SJCRH30 (cell line): ENCODE measurements at regions not wholly inside any gene's neighbourhood (a gene's known extent, or its start where the extent isn't known, plus 50 kb on each side); places are given as distances from the start of the nearest gene placed in this dataset.

Source experiments
- DNase-seq, 2 experiments: peaks; one replicate each; pipeline ENCODE4 v3.0.0-alpha.2; 2015 to 2020
- H3K27ac ChIP-seq: fragments of 250-450 bp; sonication (Bioruptor Pico); 2 replicates; pipeline ENCODE4 v1.5.1; 2020; ENCODE audit warnings: mild to moderate bottlenecking, moderate library complexity
- H3K27me3 ChIP-seq: fragments of 250-450 bp; sonication (Bioruptor Pico); 2 replicates; pipeline ENCODE4 v1.5.1; 2020; ENCODE audit warnings: mild to moderate bottlenecking, moderate library complexity
- H3K36me3 ChIP-seq: fragments of 250-450 bp; sonication (Bioruptor Pico); 2 replicates; pipeline ENCODE4 v1.5.1; 2020; ENCODE audit warnings: mild to moderate bottlenecking, moderate library complexity
- H3K4me1 ChIP-seq: fragments of 250-450 bp; sonication (Bioruptor Pico); 2 replicates; pipeline ENCODE4 v1.5.1; 2020; ENCODE audit warnings: mild to moderate bottlenecking, moderate library complexity
- H3K4me3 ChIP-seq: fragments of 250-450 bp; sonication (Bioruptor Pico); 2 replicates; pipeline ENCODE4 v1.5.1; 2020; ENCODE audit warnings: mild to moderate bottlenecking, moderate library complexity
- H3K9me3 ChIP-seq: fragments of 250-450 bp; sonication (Bioruptor Pico); replicated peaks from 2 replicates; pipeline ENCODE4 v1.5.1; 2020; ENCODE audit warnings: mild to moderate bottlenecking, moderate library complexity

- no peak for DNase-seq
- no peak overlapping the region for H3K27ac ChIP-seq
- no peak overlapping the region for H3K4me3 ChIP-seq
- H3K27me3 ChIP-seq: 0 out of 2 replicates have a peak, but pooled peaks cover 4% of the 10 kb centered on the region
- H3K4me1 ChIP-seq: no peaks in the 10 kb centered on the region
- no peaks in the 10 kb centered on the region; the same call in 1 of the 2 replicates for H3K9me3 ChIP-seq
- no peaks in the 10 kb centered on the region for H3K36me3 ChIP-seq
Measured at GRCh38 chr6:90424580-90424979, 127.9 kb upstream of the BACH2 start.

DNA sequence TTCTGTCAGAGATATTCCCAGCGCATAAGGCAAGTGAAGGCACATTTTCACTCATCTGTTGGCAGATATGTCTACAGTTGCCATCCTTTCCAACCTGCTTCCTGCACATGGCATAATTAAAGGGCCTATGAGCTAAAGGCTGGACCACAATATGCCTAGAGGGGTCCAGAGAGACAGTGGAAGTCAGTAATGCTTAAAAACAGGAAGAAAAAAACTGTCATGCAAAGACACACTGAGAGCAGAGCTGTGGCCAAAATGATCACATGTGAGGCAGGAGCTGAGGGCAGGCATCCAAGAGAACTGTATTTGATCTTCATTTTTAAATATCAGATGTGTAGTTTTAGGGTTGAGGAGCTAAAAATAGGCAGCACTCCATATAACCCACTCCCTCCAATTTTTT lies 125.0 kb upstream of the BACH2 start:
- no peak for DNase-seq
- H3K36me3 ChIP-seq: no peaks in the 10 kb centered on the region
- no peak overlapping the region for H3K4me3 ChIP-seq
- no peak overlapping the region for H3K27ac ChIP-seq
- H3K27me3 ChIP-seq: 0 out of 2 replicates have a peak, but pooled peaks cover 4% of the 10 kb centered on the region
- no peaks in the 10 kb centered on the region for H3K4me1 ChIP-seq
- no peaks in the 10 kb centered on the region for H3K9me3 ChIP-seq

GRCh38 chr6:90420500-90420899 lies 123.9 kb upstream of the BACH2 start:
- Histone ChIP-seq H3K27me3 (0 out of 2 replicates have a peak, but pooled peaks cover 4% of the 10 kb centered on the region), H3K4me3 (no peak overlapping the region), H3K4me1 (no peaks in the 10 kb centered on the region), H3K36me3 (no peaks in the 10 kb centered on the region), H3K9me3 (no peaks in the 10 kb centered on the region), H3K27ac (no peak overlapping the region)
- DNase-seq: no peak

DNA sequence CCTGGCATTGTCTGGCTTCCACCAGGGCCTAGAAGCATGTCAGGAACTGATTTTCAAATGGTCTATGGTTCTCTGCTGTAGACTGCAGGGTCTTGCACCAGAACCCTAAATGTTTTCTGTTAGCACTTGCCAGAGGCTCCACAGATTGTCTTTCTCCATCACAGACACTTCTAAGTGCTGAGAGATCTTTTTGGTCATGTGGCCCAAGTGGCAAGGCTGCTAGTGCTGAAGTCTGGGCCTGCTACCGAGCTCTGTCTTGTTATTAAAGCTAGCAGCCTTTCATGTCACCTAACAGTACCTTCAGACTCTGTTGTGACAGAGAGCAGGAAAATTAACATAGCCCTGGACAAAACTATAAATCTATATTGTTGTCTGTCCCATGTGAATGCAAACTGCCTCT lies 120.7 kb upstream of the BACH2 start:
- no peaks in the 10 kb centered on the region for H3K36me3 ChIP-seq
- DNase-seq: no peak
- no peak overlapping the region for H3K4me3 ChIP-seq
- no peaks in the 10 kb centered on the region for H3K4me1 ChIP-seq
- H3K27me3 ChIP-seq: no peaks in the 10 kb centered on the region
- no peaks in the 10 kb centered on the region for H3K9me3 ChIP-seq
- H3K27ac ChIP-seq: no peak overlapping the region

GRCh38 chr6:90416322-90416721 lies 119.7 kb upstream of the BACH2 start:
- Histone ChIP-seq H3K27me3 (no peaks in the 10 kb centered on the region), H3K4me1 (no peaks in the 10 kb centered on the region), H3K9me3 (no peaks in the 10 kb centered on the region), H3K36me3 (no peaks in the 10 kb centered on the region), H3K4me3 (no peak overlapping the region), H3K27ac (no peak overlapping the region)
- no peak for DNase-seq

GRCh38 chr6:90415178-90415577 lies 118.5 kb upstream of the BACH2 start:
- DNase-seq: no peak
- H3K9me3 ChIP-seq: no peaks in the 10 kb centered on the region
- no peaks in the 10 kb centered on the region for H3K36me3 ChIP-seq
- H3K27ac ChIP-seq: no peak overlapping the region
- no peak overlapping the region for H3K4me3 ChIP-seq
- no peaks in the 10 kb centered on the region for H3K27me3 ChIP-seq
- no peaks in the 10 kb centered on the region for H3K4me1 ChIP-seq

DNA sequence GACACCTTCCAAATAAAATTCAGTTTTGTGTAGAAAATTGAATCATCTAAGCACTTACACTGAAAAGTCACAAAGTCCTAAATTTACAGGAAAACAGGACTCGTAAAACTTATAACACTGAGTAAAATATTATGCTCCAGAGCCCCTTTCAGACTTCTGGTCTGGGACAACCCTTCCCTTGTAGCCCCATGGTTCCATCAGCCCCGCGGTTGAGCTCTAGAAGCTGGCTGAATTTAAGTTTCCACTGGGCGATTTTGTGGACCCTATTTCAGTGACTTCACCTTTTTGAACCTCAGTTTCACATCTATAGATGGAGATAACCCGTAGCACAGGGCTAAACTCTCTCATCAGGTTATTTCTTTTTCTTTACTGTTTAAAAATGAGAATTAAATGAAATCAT lies 117.7 kb upstream of the BACH2 start:
- H3K4me3 ChIP-seq: no peak overlapping the region
- H3K9me3 ChIP-seq: no peaks in the 10 kb centered on the region
- no peak overlapping the region for H3K27ac ChIP-seq
- no peaks in the 10 kb centered on the region for H3K27me3 ChIP-seq
- no peaks in the 10 kb centered on the region for H3K36me3 ChIP-seq
- no peak for DNase-seq
- H3K4me1 ChIP-seq: no peaks in the 10 kb centered on the region

GRCh38 chr6:90413867-90414266 lies 117.2 kb upstream of the BACH2 start:
- DNase-seq: peak in 1 of 2 experiments; percentile 34
- Histone ChIP-seq H3K4me3 (peak overlapping the region; percentile 29), H3K27ac (no peak overlapping the region), H3K9me3 (no peaks in the 10 kb centered on the region), H3K27me3 (no peaks in the 10 kb centered on the region), H3K4me1 (no peaks in the 10 kb centered on the region), H3K36me3 (no peaks in the 10 kb centered on the region)

DNA sequence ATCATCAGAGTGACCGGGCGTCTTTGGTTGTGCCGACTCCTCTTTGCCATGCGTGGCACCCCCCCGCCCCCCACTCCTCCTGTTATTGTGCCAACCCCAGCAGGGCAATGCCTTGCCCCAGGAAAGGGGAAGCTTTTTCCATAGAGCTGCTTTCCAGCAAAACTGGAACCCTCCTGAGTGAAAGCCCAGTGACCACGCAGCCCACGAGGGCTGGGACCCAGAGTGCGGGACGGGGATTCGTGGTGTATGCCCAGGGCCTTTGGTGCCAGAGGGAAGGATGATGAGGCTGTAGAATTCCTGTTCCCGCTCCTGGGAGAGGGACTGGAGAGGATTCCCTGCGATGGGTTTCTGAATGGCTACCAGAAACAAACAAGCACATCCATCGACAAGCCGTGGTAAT lies 116.8 kb upstream of the BACH2 start:
- Histone ChIP-seq H3K4me1 (no peaks in the 10 kb centered on the region), H3K4me3 (peak overlapping the region; percentile 29), H3K9me3 (no peaks in the 10 kb centered on the region), H3K27ac (no peak overlapping the region), H3K36me3 (no peaks in the 10 kb centered on the region), H3K27me3 (no peaks in the 10 kb centered on the region)
- no peak for DNase-seq

- no peaks in the 10 kb centered on the region for H3K36me3 ChIP-seq
- H3K4me3 ChIP-seq: no peak overlapping the region
- DNase-seq: no peak
- no peaks in the 10 kb centered on the region for H3K9me3 ChIP-seq
- no peak overlapping the region for H3K27ac ChIP-seq
- no peaks in the 10 kb centered on the region for H3K4me1 ChIP-seq
- no peaks in the 10 kb centered on the region for H3K27me3 ChIP-seq
Measured at GRCh38 chr6:90412538-90413369, 116.1 kb upstream of the BACH2 start.

- Histone ChIP-seq H3K4me1 (no peaks in the 10 kb centered on the region), H3K27me3 (no peaks in the 10 kb centered on the region), H3K4me3 (no peak overlapping the region), H3K36me3 (no peaks in the 10 kb centered on the region), H3K27ac (no peak overlapping the region), H3K9me3 (no peaks in the 10 kb centered on the region)
- DNase-seq: no peak
Measured at GRCh38 chr6:90411292-90411781, 114.7 kb upstream of the BACH2 start.

- Histone ChIP-seq H3K27me3 (no peaks in the 10 kb centered on the region), H3K4me1 (peaks cover 2% of the 10 kb centered on the region)
- no peak for DNase-seq
Measured at GRCh38 chr6:90409700-90410099, 113.1 kb upstream of the BACH2 start.

GRCh38 chr6:90406957-90407356 lies 110.3 kb upstream of the BACH2 start:
- Histone ChIP-seq H3K9me3 (no peaks in the 10 kb centered on the region), H3K4me1 (peaks cover 25% of the 10 kb centered on the region)
- DNase-seq: no peak

More at GRCh38 chr6:90409700-90410099, 113.1 kb upstream of the BACH2 start:
- Histone ChIP-seq H3K9me3 (no peaks in the 10 kb centered on the region), H3K27ac (no peak overlapping the region), H3K4me3 (no peak overlapping the region), H3K36me3 (no peaks in the 10 kb centered on the region)

DNA sequence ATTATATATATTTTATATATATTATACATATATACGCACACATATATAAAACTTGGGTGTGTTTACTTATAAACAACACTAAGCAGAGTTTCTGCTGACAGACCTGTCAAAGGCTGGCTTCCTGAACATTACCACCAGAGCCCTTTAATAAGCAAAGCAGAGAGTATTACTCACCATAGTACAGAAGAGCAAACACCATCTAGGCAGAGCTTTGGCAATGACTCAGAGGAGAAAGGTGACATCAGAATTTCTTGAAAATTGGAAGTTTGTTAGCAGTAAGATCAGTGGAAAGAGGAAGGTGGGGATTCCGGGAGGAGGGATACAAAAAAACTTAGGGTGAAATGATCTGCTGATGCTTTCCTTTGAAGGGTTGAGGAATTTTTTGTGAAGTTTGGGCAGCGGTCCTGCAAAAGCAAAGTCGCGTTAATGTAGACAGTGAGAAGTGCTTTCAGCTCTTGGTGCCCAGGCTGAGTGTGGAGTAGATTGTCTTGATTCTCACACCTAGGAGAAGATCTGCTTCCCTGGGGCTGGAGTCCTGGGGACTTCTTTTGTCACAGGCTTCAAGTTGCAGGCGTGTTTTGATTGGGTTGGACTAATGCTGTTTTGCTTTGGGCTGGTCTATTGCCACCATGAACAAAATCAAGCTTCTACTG lies 109.6 kb upstream of the BACH2 start:
- no peaks in the 10 kb centered on the region for H3K27me3 ChIP-seq
- no peaks in the 10 kb centered on the region for H3K9me3 ChIP-seq
- H3K36me3 ChIP-seq: no peaks in the 10 kb centered on the region
- H3K4me3 ChIP-seq: no peak overlapping the region
- DNase-seq: no peak
- peaks cover 25% of the 10 kb centered on the region for H3K4me1 ChIP-seq
- H3K27ac ChIP-seq: no peak overlapping the region

More at GRCh38 chr6:90406957-90407356, 110.3 kb upstream of the BACH2 start:
- no peaks in the 10 kb centered on the region for H3K27me3 ChIP-seq
- H3K4me3 ChIP-seq: no peak overlapping the region
- H3K36me3 ChIP-seq: no peaks in the 10 kb centered on the region
- no peak overlapping the region for H3K27ac ChIP-seq
